GM12878 (cell line): ENCODE measurements at regions not wholly inside any gene's neighbourhood (a gene's known extent, or its start where the extent isn't known, plus 50 kb on each side); places are given as distances from the start of the nearest gene placed in this dataset.

Source experiments
- ATAC-seq: fragments of 200-7000 bp; cut with Tn5 transposase; 3 replicates; pipeline ENCODE4 v1.9.1; 2020; ENCODE audit warnings: mild to moderate bottlenecking, moderate library complexity
- BruUV-seq: library from RNA; stranded (reverse); fragments of 400-500 nt; replicated peaks from 2 replicates; lab custom pipeline; 2021; lab: Mats Ljungman, UMichigan
- CTCF ChIA-PET: fragments of 300-600 bp; sonication (Branson Sonifier 250); formaldehyde crosslinking; extraction: SDS; loops from one replicate; lab custom pipeline; 2021; ENCODE audit warnings: inconsistent platforms; lab: Yijun Ruan, JAX
- POLR2A ChIA-PET: fragments of 350-600 bp; formaldehyde crosslinking; extraction: SDS; loops from one replicate; lab custom pipeline; 2021; ENCODE audit warnings: inconsistent platforms; lab: Charles Lee
- RAD21 ChIA-PET: fragments of 300-600 bp; sonication (Branson Sonifier 250); formaldehyde crosslinking; loops from one replicate; lab custom pipeline; 2023; ENCODE audit warnings: antibody characterized with exemption; ENCODE audit not compliant: unreplicated experiment; lab: Charles Lee
- SMC1A ChIA-PET: fragments of 300-600 bp; sonication (Branson Sonifier 250); formaldehyde crosslinking; loops from one replicate; lab custom pipeline; 2023; ENCODE audit not compliant: unreplicated experiment, uncharacterized antibody; lab: Charles Lee
- DNase-seq: peaks from one replicate; pipeline ENCODE4 v3.0.0-alpha.2; 2011; ENCODE audit warnings: low read depth, low spot score
- FAIRE-seq: peaks from 3 replicates; lab custom pipeline; 2011; peaks lifted over from hg19 to GRCh38; lab: Jason Lieb, UNC
- H2AFZ ChIP-seq: 2 replicates; pipeline ENCODE4 v1.6.0; 2011; ENCODE audit warnings: low read depth, low read length, control low read depth; ENCODE audit not compliant: control insufficient read depth
- H3K27ac ChIP-seq: 2 replicates; pipeline ENCODE4 v1.5.1; 2011; ENCODE audit warnings: control low read depth; ENCODE audit not compliant: control insufficient read depth, insufficient read depth
- H3K27me3 ChIP-seq, 2 experiments: replicated peaks in 1 of 2; 2 replicates each; pipeline versions ENCODE4 v1.6.0 to v1.6.1; 2011; ENCODE audit warnings: low read length in 1 of 2; ENCODE audit not compliant: control insufficient read depth in 2 of 2, insufficient read depth in 2 of 2
- H3K36me3 ChIP-seq, 2 experiments: 2 replicates each; pipeline ENCODE4 v1.5.1; 2011; ENCODE audit warnings: low read length in 1 of 2; ENCODE audit not compliant: control insufficient read depth in 2 of 2, insufficient read depth in 2 of 2
- H3K4me1 ChIP-seq: 2 replicates; pipeline ENCODE4 v1.6.1; 2011; ENCODE audit warnings: mild to moderate bottlenecking, low read length, moderate library complexity, mixed read lengths; ENCODE audit not compliant: control insufficient read depth, insufficient read depth
- H3K4me2 ChIP-seq: 2 replicates; pipeline ENCODE4 v1.6.0; 2011; ENCODE audit warnings: control low read depth; ENCODE audit not compliant: control insufficient read depth, insufficient read depth
- H3K4me3 ChIP-seq: fragments of 200-600 bp; sonication (generic); 2 replicates; pipeline ENCODE4 v1.5.1; 2016
- H3K79me2 ChIP-seq: 2 replicates; pipeline ENCODE4 v1.6.0; 2011; ENCODE audit warnings: low read length; ENCODE audit not compliant: control insufficient read depth, insufficient read depth
- H3K9ac ChIP-seq: 2 replicates; pipeline ENCODE4 v1.8.0; 2011; ENCODE audit warnings: low read length, control low read depth, mixed read lengths; ENCODE audit not compliant: control insufficient read depth, insufficient read depth
- H3K9me3 ChIP-seq: replicated peaks from 3 replicates; pipeline ENCODE4 v1.5.1; 2011; ENCODE audit warnings: mild to moderate bottlenecking, low read length; ENCODE audit not compliant: control insufficient read depth, insufficient read depth
- H4K20me1 ChIP-seq: 2 replicates; pipeline ENCODE4 v1.6.0; 2011; ENCODE audit not compliant: control insufficient read depth, insufficient read depth
- CHD1 ChIP-seq: IDR thresholded peaks from 2 replicates; pipeline ENCODE4 v1.6.1; 2012; ENCODE audit warnings: low read depth, low read length, improper control_type of control experiment
- CREB1 ChIP-seq: IDR thresholded peaks from 2 replicates; pipeline ENCODE4 v1.6.1; 2012; ENCODE audit warnings: low read depth, mild to moderate bottlenecking, inconsistent platforms
- CREM ChIP-seq: IDR thresholded peaks from 2 replicates; pipeline ENCODE4 v1.6.1; 2014; ENCODE audit warnings: antibody characterized with exemption, low read depth
- FOS ChIP-seq: IDR thresholded peaks from 3 replicates; pipeline ENCODE4 v1.6.1; 2011; ENCODE audit warnings: borderline replicate concordance; ENCODE audit not compliant: insufficient read length; ENCODE audit errors: extremely low read depth
- FOXM1 ChIP-seq: IDR thresholded peaks from 2 replicates; pipeline ENCODE4 v1.6.1; 2012; ENCODE audit warnings: low read depth, mild to moderate bottlenecking, inconsistent platforms, low read length, moderate library complexity
- IRF4 ChIP-seq: IDR thresholded peaks from 2 replicates; pipeline ENCODE4 v1.6.1; 2011; ENCODE audit warnings: low read depth, low read length
- NFYB ChIP-seq: IDR thresholded peaks from 2 replicates; pipeline ENCODE4 v1.6.1; 2011; ENCODE audit warnings: low read depth, mild to moderate bottlenecking, low read length, improper control_type of control experiment, moderate library complexity; ENCODE audit not compliant: insufficient read depth
- RBBP5 ChIP-seq: fragments of 200-600 bp; sonication (generic); conservative IDR thresholded peaks from 2 replicates; pipeline ENCODE4 v1.6.1; 2016
- SMC3 ChIP-seq: IDR thresholded peaks from 2 replicates; pipeline ENCODE4 v1.6.1; 2011; ENCODE audit warnings: low read length, improper control_type of control experiment, borderline replicate concordance
- WGBS: methylation state at CpG from one replicate; pipeline ENCODE4 v1.1.6; 2016; ENCODE audit warnings: low lambda C conversion rate; ENCODE audit not compliant: insufficient replicate concordance, insufficient coverage; ENCODE audit errors: missing lambda C conversion rate; 5-methylcytosine and 5-hydroxymethylcytosine counted together
- in situ Hi-C: fragments of 300-500 bp; cut with MboI; formaldehyde crosslinking; loops from 9 replicates; pipeline ENCODE4 v1.14.3; 2018; ENCODE audit warnings: mixed read lengths
- intact Hi-C: fragments of 100-400 bp; cut with micrococcal nuclease; formaldehyde crosslinking; loops from one replicate; pipeline ENCODE4 v1.14.2; 2022; ENCODE audit not compliant: unreplicated experiment
- TF ChIP-seq, protein P1 (sequence below): fragments of 450-650 bp; IDR thresholded peaks from 2 replicates; pipeline ENCODE4 v1.6.1; 2017; ENCODE audit warnings: mild to moderate bottlenecking, moderate library complexity
- TF ChIP-seq, protein P2 (sequence below): fragments of 450-650 bp; conservative IDR thresholded peaks from 2 replicates; pipeline ENCODE4 v1.6.1; 2017; ENCODE audit warnings: mild to moderate bottlenecking, moderate library complexity
- TF ChIP-seq, protein P3 (sequence below): fragments of 450-650 bp; IDR thresholded peaks from 2 replicates; pipeline ENCODE4 v1.6.1; 2016; ENCODE audit warnings: mild to moderate bottlenecking

DNA sequence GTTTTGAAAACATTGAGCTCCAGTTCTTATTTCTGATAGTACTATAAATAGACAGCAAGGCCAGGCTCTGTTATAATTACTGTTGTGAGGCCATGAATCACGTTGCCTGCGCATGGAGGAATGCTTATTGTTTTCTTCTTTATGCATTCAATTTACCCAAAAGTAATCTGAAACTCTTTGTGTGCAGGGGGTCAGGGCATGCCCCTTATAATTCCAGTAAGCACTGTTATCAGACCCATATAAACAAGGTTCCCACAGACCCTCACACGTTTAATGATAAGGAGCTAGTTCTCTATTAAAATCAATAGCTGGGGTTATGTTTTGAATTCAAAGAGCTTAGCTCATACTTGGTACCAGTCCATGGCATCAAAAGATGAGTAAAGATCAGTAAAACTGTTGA, 174.8 kb upstream of the ARG1 start:
- no peaks in the 10 kb centered on the region for H3K36me3 ChIP-seq
- intact Hi-C loops: no loop called here
- no peak overlapping the region for H3K4me2 ChIP-seq
- DNase-seq: no peak
- no peaks in the 10 kb centered on the region for H4K20me1 ChIP-seq
- H3K27me3 ChIP-seq: no peaks in the 10 kb centered on the region
- H2AFZ ChIP-seq: no peak overlapping the region
- no peaks in the 10 kb centered on the region for H3K4me1 ChIP-seq
- H3K4me3 ChIP-seq: no peak overlapping the region
- in situ Hi-C loops: no loop called here
- FAIRE-seq: no peak
- BruUV-seq: no TSS peak
- POLR2A ChIA-PET: interaction anchor here (0.6 kb wide), 1 partner anchor 1195 kb away, joined by 3 read pairs; no protein-coding TSS in a partner anchor
- CTCF ChIA-PET: no interaction called here
- H3K27ac ChIP-seq: no peak overlapping the region
- SMC1A ChIA-PET: no interaction called here
- H3K9ac ChIP-seq: no peak overlapping the region
- H3K79me2 ChIP-seq: no peaks in the 10 kb centered on the region
- H3K9me3 ChIP-seq: no peaks in the 10 kb centered on the region
- no peak for TF ChIP-seq CREB1
- TF ChIP-seq FOS: no peak
- no peak for TF ChIP-seq SMC3
- no peak for TF ChIP-seq CHD1
- no peak for TF ChIP-seq RBBP5
- TF ChIP-seq FOXM1: no peak
- TF ChIP-seq, protein P1, sequence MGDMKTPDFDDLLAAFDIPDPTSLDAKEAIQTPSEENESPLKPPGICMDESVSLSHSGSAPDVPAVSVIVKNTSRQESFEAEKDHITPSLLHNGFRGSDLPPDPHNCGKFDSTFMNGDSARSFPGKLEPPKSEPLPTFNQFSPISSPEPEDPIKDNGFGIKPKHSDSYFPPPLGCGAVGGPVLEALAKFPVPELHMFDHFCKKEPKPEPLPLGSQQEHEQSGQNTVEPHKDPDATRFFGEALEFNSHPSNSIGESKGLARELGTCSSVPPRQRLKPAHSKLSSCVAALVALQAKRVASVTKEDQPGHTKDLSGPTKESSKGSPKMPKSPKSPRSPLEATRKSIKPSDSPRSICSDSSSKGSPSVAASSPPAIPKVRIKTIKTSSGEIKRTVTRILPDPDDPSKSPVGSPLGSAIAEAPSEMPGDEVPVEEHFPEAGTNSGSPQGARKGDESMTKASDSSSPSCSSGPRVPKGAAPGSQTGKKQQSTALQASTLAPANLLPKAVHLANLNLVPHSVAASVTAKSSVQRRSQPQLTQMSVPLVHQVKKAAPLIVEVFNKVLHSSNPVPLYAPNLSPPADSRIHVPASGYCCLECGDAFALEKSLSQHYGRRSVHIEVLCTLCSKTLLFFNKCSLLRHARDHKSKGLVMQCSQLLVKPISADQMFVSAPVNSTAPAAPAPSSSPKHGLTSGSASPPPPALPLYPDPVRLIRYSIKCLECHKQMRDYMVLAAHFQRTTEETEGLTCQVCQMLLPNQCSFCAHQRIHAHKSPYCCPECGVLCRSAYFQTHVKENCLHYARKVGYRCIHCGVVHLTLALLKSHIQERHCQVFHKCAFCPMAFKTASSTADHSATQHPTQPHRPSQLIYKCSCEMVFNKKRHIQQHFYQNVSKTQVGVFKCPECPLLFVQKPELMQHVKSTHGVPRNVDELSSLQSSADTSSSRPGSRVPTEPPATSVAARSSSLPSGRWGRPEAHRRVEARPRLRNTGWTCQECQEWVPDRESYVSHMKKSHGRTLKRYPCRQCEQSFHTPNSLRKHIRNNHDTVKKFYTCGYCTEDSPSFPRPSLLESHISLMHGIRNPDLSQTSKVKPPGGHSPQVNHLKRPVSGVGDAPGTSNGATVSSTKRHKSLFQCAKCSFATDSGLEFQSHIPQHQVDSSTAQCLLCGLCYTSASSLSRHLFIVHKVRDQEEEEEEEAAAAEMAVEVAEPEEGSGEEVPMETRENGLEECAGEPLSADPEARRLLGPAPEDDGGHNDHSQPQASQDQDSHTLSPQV: no peak
- TF ChIP-seq, protein P2, sequence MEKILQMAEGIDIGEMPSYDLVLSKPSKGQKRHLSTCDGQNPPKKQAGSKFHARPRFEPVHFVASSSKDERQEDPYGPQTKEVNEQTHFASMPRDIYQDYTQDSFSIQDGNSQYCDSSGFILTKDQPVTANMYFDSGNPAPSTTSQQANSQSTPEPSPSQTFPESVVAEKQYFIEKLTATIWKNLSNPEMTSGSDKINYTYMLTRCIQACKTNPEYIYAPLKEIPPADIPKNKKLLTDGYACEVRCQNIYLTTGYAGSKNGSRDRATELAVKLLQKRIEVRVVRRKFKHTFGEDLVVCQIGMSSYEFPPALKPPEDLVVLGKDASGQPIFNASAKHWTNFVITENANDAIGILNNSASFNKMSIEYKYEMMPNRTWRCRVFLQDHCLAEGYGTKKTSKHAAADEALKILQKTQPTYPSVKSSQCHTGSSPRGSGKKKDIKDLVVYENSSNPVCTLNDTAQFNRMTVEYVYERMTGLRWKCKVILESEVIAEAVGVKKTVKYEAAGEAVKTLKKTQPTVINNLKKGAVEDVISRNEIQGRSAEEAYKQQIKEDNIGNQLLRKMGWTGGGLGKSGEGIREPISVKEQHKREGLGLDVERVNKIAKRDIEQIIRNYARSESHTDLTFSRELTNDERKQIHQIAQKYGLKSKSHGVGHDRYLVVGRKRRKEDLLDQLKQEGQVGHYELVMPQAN: no peak
- no peak for TF ChIP-seq IRF4
- no peak for TF ChIP-seq CREM
- no peak for TF ChIP-seq NFYB
- TF ChIP-seq, protein P3, sequence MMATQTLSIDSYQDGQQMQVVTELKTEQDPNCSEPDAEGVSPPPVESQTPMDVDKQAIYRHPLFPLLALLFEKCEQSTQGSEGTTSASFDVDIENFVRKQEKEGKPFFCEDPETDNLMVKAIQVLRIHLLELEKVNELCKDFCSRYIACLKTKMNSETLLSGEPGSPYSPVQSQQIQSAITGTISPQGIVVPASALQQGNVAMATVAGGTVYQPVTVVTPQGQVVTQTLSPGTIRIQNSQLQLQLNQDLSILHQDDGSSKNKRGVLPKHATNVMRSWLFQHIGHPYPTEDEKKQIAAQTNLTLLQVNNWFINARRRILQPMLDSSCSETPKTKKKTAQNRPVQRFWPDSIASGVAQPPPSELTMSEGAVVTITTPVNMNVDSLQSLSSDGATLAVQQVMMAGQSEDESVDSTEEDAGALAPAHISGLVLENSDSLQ: no peak
- 16% methylated on average over 3 of the region's 3 CpGs for WGBS
- RAD21 ChIA-PET: no interaction called here
- ATAC-seq: no peak
